GM12878 (cell line): ENCODE measurements at regions not wholly inside any gene's neighbourhood (a gene's known extent, or its start where the extent isn't known, plus 50 kb on each side); places are given as distances from the start of the nearest gene placed in this dataset.

Experiments used
- ATAC-seq: fragments of 200-7000 bp; cut with Tn5 transposase; 3 replicates; pipeline ENCODE4 v1.9.1; 2020; ENCODE audit warnings: mild to moderate bottlenecking, moderate library complexity
- BruUV-seq: library from RNA; stranded (reverse); fragments of 400-500 nt; replicated peaks from 2 replicates; lab custom pipeline; 2021; lab: Mats Ljungman, UMichigan
- CTCF ChIA-PET: fragments of 300-600 bp; sonication (Branson Sonifier 250); formaldehyde crosslinking; extraction: SDS; loops from one replicate; lab custom pipeline; 2021; ENCODE audit warnings: inconsistent platforms; lab: Yijun Ruan, JAX
- POLR2A ChIA-PET: fragments of 350-600 bp; formaldehyde crosslinking; extraction: SDS; loops from one replicate; lab custom pipeline; 2021; ENCODE audit warnings: inconsistent platforms; lab: Charles Lee
- RAD21 ChIA-PET: fragments of 300-600 bp; sonication (Branson Sonifier 250); formaldehyde crosslinking; loops from one replicate; lab custom pipeline; 2023; ENCODE audit warnings: antibody characterized with exemption; ENCODE audit not compliant: unreplicated experiment; lab: Charles Lee
- SMC1A ChIA-PET: fragments of 300-600 bp; sonication (Branson Sonifier 250); formaldehyde crosslinking; loops from one replicate; lab custom pipeline; 2023; ENCODE audit not compliant: unreplicated experiment, uncharacterized antibody; lab: Charles Lee
- DNase-seq: peaks from one replicate; pipeline ENCODE4 v3.0.0-alpha.2; 2011; ENCODE audit warnings: low read depth, low spot score
- FAIRE-seq: peaks from 3 replicates; lab custom pipeline; 2011; peaks lifted over from hg19 to GRCh38; lab: Jason Lieb, UNC
- H2AFZ ChIP-seq: 2 replicates; pipeline ENCODE4 v1.6.0; 2011; ENCODE audit warnings: low read depth, low read length, control low read depth; ENCODE audit not compliant: control insufficient read depth
- H3K27ac ChIP-seq: 2 replicates; pipeline ENCODE4 v1.5.1; 2011; ENCODE audit warnings: control low read depth; ENCODE audit not compliant: control insufficient read depth, insufficient read depth
- H3K27me3 ChIP-seq, 2 experiments: replicated peaks in 1 of 2; 2 replicates each; pipeline versions ENCODE4 v1.6.0 to v1.6.1; 2011; ENCODE audit warnings: low read length in 1 of 2; ENCODE audit not compliant: control insufficient read depth in 2 of 2, insufficient read depth in 2 of 2
- H3K36me3 ChIP-seq, 2 experiments: 2 replicates each; pipeline ENCODE4 v1.5.1; 2011; ENCODE audit warnings: low read length in 1 of 2; ENCODE audit not compliant: control insufficient read depth in 2 of 2, insufficient read depth in 2 of 2
- H3K4me1 ChIP-seq: 2 replicates; pipeline ENCODE4 v1.6.1; 2011; ENCODE audit warnings: mild to moderate bottlenecking, low read length, moderate library complexity, mixed read lengths; ENCODE audit not compliant: control insufficient read depth, insufficient read depth
- H3K4me2 ChIP-seq: 2 replicates; pipeline ENCODE4 v1.6.0; 2011; ENCODE audit warnings: control low read depth; ENCODE audit not compliant: control insufficient read depth, insufficient read depth
- H3K4me3 ChIP-seq: fragments of 200-600 bp; sonication (generic); 2 replicates; pipeline ENCODE4 v1.5.1; 2016
- H3K79me2 ChIP-seq: 2 replicates; pipeline ENCODE4 v1.6.0; 2011; ENCODE audit warnings: low read length; ENCODE audit not compliant: control insufficient read depth, insufficient read depth
- H3K9ac ChIP-seq: 2 replicates; pipeline ENCODE4 v1.8.0; 2011; ENCODE audit warnings: low read length, control low read depth, mixed read lengths; ENCODE audit not compliant: control insufficient read depth, insufficient read depth
- H3K9me3 ChIP-seq: replicated peaks from 3 replicates; pipeline ENCODE4 v1.5.1; 2011; ENCODE audit warnings: mild to moderate bottlenecking, low read length; ENCODE audit not compliant: control insufficient read depth, insufficient read depth
- H4K20me1 ChIP-seq: 2 replicates; pipeline ENCODE4 v1.6.0; 2011; ENCODE audit not compliant: control insufficient read depth, insufficient read depth
- ATF2 ChIP-seq: IDR thresholded peaks from 2 replicates; pipeline ENCODE4 v1.6.1; 2012; ENCODE audit warnings: low read length, inconsistent platforms
- ETV6 ChIP-seq, 2 experiments: fragments of 450-650 bp in 1 of 2; IDR thresholded peaks in 1 of 2; conservative IDR thresholded peaks in 1 of 2; 2 replicates each; pipeline ENCODE4 v1.6.1; 2014; ENCODE audit warnings: antibody characterized with exemption in 1 of 2, borderline replicate concordance in 1 of 2, low read depth in 1 of 2, mild to moderate bottlenecking in 1 of 2, moderate library complexity in 1 of 2
- HDAC2 ChIP-seq: fragments of 200-600 bp; sonication (generic); IDR thresholded peaks from 2 replicates; pipeline ENCODE4 v1.6.1; 2017
- MTA2 ChIP-seq: fragments of 450-650 bp; IDR thresholded peaks from 2 replicates; pipeline ENCODE4 v1.6.1; 2016; ENCODE audit warnings: low read depth, mild to moderate bottlenecking, moderate library complexity
- MXI1 ChIP-seq: fragments of 150-350 bp; IDR thresholded peaks from 2 replicates; pipeline ENCODE4 v1.6.1; 2011; ENCODE audit warnings: low read depth, mild to moderate bottlenecking, inconsistent platforms, low read length, improper control_type of control experiment
- NFIC ChIP-seq: IDR thresholded peaks from 2 replicates; pipeline ENCODE4 v1.6.1; 2012; ENCODE audit warnings: low read depth, mild to moderate bottlenecking, inconsistent platforms, low read length, moderate library complexity
- NR2C2 ChIP-seq: IDR thresholded peaks from 2 replicates; pipeline ENCODE4 v1.6.1; 2011; ENCODE audit warnings: borderline replicate concordance, low read depth; ENCODE audit not compliant: control insufficient read depth, insufficient read length
- RAD21 ChIP-seq: IDR thresholded peaks from 2 replicates; pipeline ENCODE4 v1.6.1; 2011; ENCODE audit warnings: mild to moderate bottlenecking, low read depth, low read length, moderate library complexity; ENCODE audit not compliant: insufficient read depth
- RELB ChIP-seq: fragments of 450-650 bp; IDR thresholded peaks from 2 replicates; pipeline ENCODE4 v1.6.1; 2017; ENCODE audit warnings: low read depth, mild to moderate bottlenecking, moderate library complexity
- RFX5 ChIP-seq: IDR thresholded peaks from 2 replicates; pipeline ENCODE4 v1.6.1; 2011; ENCODE audit warnings: low read depth, low read length, improper control_type of control experiment
- TCF12 ChIP-seq: IDR thresholded peaks from 2 replicates; pipeline ENCODE4 v1.6.1; 2011; ENCODE audit warnings: low read depth, mild to moderate bottlenecking, low read length
- ZBED1 ChIP-seq: IDR thresholded peaks from 2 replicates; pipeline ENCODE4 v1.6.1; 2016; ENCODE audit warnings: borderline replicate concordance
- ZNF217 ChIP-seq: fragments of 450-650 bp; IDR thresholded peaks from 2 replicates; pipeline ENCODE4 v1.6.1; 2017; ENCODE audit warnings: antibody characterized with exemption, mild to moderate bottlenecking
- WGBS: methylation state at CpG from one replicate; pipeline ENCODE4 v1.1.6; 2016; ENCODE audit warnings: low lambda C conversion rate; ENCODE audit not compliant: insufficient replicate concordance, insufficient coverage; ENCODE audit errors: missing lambda C conversion rate; 5-methylcytosine and 5-hydroxymethylcytosine counted together
- in situ Hi-C: fragments of 300-500 bp; cut with MboI; formaldehyde crosslinking; loops from 9 replicates; pipeline ENCODE4 v1.14.3; 2018; ENCODE audit warnings: mixed read lengths
- intact Hi-C: fragments of 100-400 bp; cut with micrococcal nuclease; formaldehyde crosslinking; loops from one replicate; pipeline ENCODE4 v1.14.2; 2022; ENCODE audit not compliant: unreplicated experiment

GRCh38 chr13:106660746-106661625, 93.0 kb upstream of the ARGLU1 start:
- in situ Hi-C loops (no loop called here), intact Hi-C loops (no loop called here)
- Histone ChIP-seq H4K20me1 (no peaks in the 10 kb centered on the region), H3K4me1 (no peaks in the 10 kb centered on the region), H3K27me3 (no peaks in the 10 kb centered on the region), H3K36me3 (no peaks in the 10 kb centered on the region), H3K79me2 (no peaks in the 10 kb centered on the region), H3K9me3 (no peaks in the 10 kb centered on the region), H3K9ac (no peak overlapping the region), H3K27ac (no peak overlapping the region), H3K4me3 (no peak overlapping the region), H2AFZ (no peak overlapping the region), H3K4me2 (no peak overlapping the region)
- TF ChIP-seq RFX5 (no peak), ETV6 (conservative IDR thresholded peaks at IDR 0.05 in 1 of 2, IDR thresholded peaks at IDR 0.05 in 1 of 2; ENCODE audit: borderline replicate concordance in 1 of 2, low read depth in 1 of 2) (no peak), MTA2 (peak; percentile 53; the same call in 1 of the 2 replicates)
- 12% methylated on average over 6 of the region's 6 CpGs for WGBS
- DNase-seq (no peak), ATAC-seq (no peak), FAIRE-seq (no peak)
- ChIA-PET CTCF (no interaction called here), POLR2A (no interaction called here), RAD21 (no interaction called here), SMC1A (no interaction called here)
- no TSS peak for BruUV-seq

- SMC1A ChIA-PET: interaction anchor here (0.7 kb wide), 1 partner anchor 377 kb away, joined by 3 read pairs; no protein-coding TSS in a partner anchor
- no peak for DNase-seq
- H3K9me3 ChIP-seq: no peaks in the 10 kb centered on the region
- intact Hi-C loops: no loop called here
- no peaks in the 10 kb centered on the region for H3K79me2 ChIP-seq
- H3K36me3 ChIP-seq: no peaks in the 10 kb centered on the region
- no peaks in the 10 kb centered on the region for H3K4me1 ChIP-seq
- POLR2A ChIA-PET: no interaction called here
- no peaks in the 10 kb centered on the region for H3K27me3 ChIP-seq
- no peak overlapping the region for H3K4me3 ChIP-seq
- CTCF ChIA-PET: no interaction called here
- ATAC-seq: no peak
- no peak overlapping the region for H3K4me2 ChIP-seq
- H2AFZ ChIP-seq: no peak overlapping the region
- no peak overlapping the region for H3K9ac ChIP-seq
- no peak for FAIRE-seq
- in situ Hi-C loops: no loop called here
- RAD21 ChIA-PET: no interaction called here
- no peaks in the 10 kb centered on the region for H4K20me1 ChIP-seq
- no TSS peak for BruUV-seq
- no peak overlapping the region for H3K27ac ChIP-seq
- WGBS: 1% methylated on average over 3 of the region's 3 CpGs
- TF ChIP-seq NFIC (no peak), MXI1 (no peak), TCF12 (no peak), RELB (no peak), RAD21 (no peak), NR2C2 (no peak), ZBED1 (no peak), ZNF217 (no peak), HDAC2 (no peak), ATF2 (no peak)
These were observed 89.2 kb upstream of the ARGLU1 start for GRCh38 chr13:106657104-106657503.
